SK-N-SH treated with all-trans-retinoic acid at 6 μM for 48 hours (cell line): ENCODE measurements at regions not wholly inside any gene's neighbourhood (a gene's known extent, or its start where the extent isn't known, plus 50 kb on each side); places are given as distances from the start of the nearest gene placed in this dataset.

Source experiments
- ATAC-seq: fragments of 200-7000 bp; cut with Tn5 transposase; 3 replicates; pipeline ENCODE4 v1.9.1; 2020; ENCODE audit warnings: mild to moderate bottlenecking, moderate library complexity
- ARNTL ChIP-seq: fragments of 450-650 bp; formaldehyde crosslinking; IDR thresholded peaks from 2 replicates; pipeline ENCODE4 v1.5.0; 2020; ENCODE audit warnings: low read depth, mild to moderate bottlenecking, moderate library complexity, borderline replicate concordance
- BACH2 ChIP-seq: fragments of 250-450 bp; sonication (Bioruptor Pico); IDR thresholded peaks from 2 replicates; pipeline ENCODE4 v1.9.0; 2021; ENCODE audit warnings: mild to moderate bottlenecking, borderline replicate concordance
- CSDC2 ChIP-seq: fragments of 250-450 bp; sonication (Bioruptor Pico); IDR thresholded peaks from 2 replicates; pipeline ENCODE4 v1.5.0; 2020; ENCODE audit warnings: mild to moderate bottlenecking, moderate library complexity
- GLIS3 ChIP-seq: fragments of 250-450 bp; sonication (Bioruptor Pico); IDR thresholded peaks from 2 replicates; pipeline ENCODE4 v1.5.0; 2020; ENCODE audit warnings: mild to moderate bottlenecking, moderate library complexity
- ISL1 ChIP-seq: fragments of 250-450 bp; sonication (Bioruptor Pico); IDR thresholded peaks from 2 replicates; pipeline ENCODE4 v2.1.2; 2022; ENCODE audit warnings: mild to moderate bottlenecking, moderate library complexity
- OSR1 ChIP-seq: fragments of 250-450 bp; sonication (Bioruptor Pico); IDR thresholded peaks from 2 replicates; pipeline ENCODE4 v1.8.0; 2022; ENCODE audit warnings: moderate library complexity, mild to moderate bottlenecking, inconsistent platforms
- PPARA ChIP-seq: fragments of 250-450 bp; sonication (Bioruptor Pico); IDR thresholded peaks from 2 replicates; pipeline ENCODE4 v1.5.0; 2020; ENCODE audit warnings: mild to moderate bottlenecking, borderline replicate concordance
- SNAI2 ChIP-seq: fragments of 250-450 bp; sonication (Bioruptor Pico); IDR thresholded peaks from 2 replicates; pipeline ENCODE4 v1.5.0; 2020; ENCODE audit warnings: mild to moderate bottlenecking, moderate library complexity
- TCF4 ChIP-seq: fragments of 250-450 bp; sonication (Bioruptor Pico); IDR thresholded peaks from 2 replicates; pipeline ENCODE4 v1.8.0; 2021; ENCODE audit warnings: mild to moderate bottlenecking, moderate library complexity, borderline replicate concordance
- ZFP3 ChIP-seq: fragments of 250-450 bp; sonication (Bioruptor Pico); IDR thresholded peaks from 2 replicates; pipeline ENCODE4 v1.5.0; 2020; ENCODE audit warnings: mild to moderate bottlenecking, moderate library complexity
- ZFP30 ChIP-seq: fragments of 450-650 bp; formaldehyde crosslinking; IDR thresholded peaks from 2 replicates; pipeline ENCODE4 v1.5.0; 2022; ENCODE audit warnings: mild to moderate bottlenecking, moderate library complexity
- ZNF565 ChIP-seq: fragments of 450-650 bp; formaldehyde crosslinking; conservative IDR thresholded peaks from 2 replicates; pipeline ENCODE4 v1.5.0; 2020; ENCODE audit warnings: low read depth, mild to moderate bottlenecking, moderate library complexity
- ZNF8 ChIP-seq: fragments of 450-650 bp; formaldehyde crosslinking; IDR thresholded peaks from 2 replicates; pipeline ENCODE4 v1.5.0; 2020; ENCODE audit warnings: mild to moderate bottlenecking, moderate library complexity
- TF ChIP-seq, protein P1 (sequence below): fragments of 250-450 bp; sonication (Bioruptor Pico); IDR thresholded peaks from 2 replicates; pipeline ENCODE4 v1.5.0; 2020; ENCODE audit warnings: mild to moderate bottlenecking, moderate library complexity
- TF ChIP-seq, protein P2 (sequence below): fragments of 250-450 bp; sonication (Bioruptor Pico); IDR thresholded peaks from 2 replicates; pipeline ENCODE4 v1.8.0; 2020; ENCODE audit warnings: mild to moderate bottlenecking, moderate library complexity, borderline replicate concordance
- TF ChIP-seq, protein P3 (sequence below): fragments of 250-450 bp; sonication (Bioruptor Pico); IDR thresholded peaks from 2 replicates; pipeline ENCODE4 v1.5.1; 2020; ENCODE audit warnings: low read depth, mild to moderate bottlenecking, moderate library complexity

DNA sequence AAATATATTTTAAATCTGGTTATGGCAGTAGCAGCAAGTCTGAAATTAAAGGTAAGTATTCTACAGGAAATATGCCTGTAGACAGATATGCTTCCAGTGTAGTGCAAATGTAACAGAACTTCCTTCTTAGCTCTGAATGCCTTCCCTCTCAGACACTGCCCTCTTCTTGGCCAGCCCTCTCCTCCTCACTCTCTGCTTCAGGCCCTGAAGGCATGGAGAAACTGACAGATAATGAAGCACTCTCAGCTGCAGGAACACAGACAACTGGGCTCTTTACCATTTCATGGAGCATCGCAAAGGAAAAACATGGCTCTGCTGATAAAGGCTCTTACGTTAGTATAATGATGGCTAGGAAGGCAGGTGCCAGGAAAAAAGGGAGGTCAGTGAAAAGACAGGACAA is 431.5 kb upstream of the RASGEF1B start:
- no peak for ATAC-seq
- TF ChIP-seq, protein P1, sequence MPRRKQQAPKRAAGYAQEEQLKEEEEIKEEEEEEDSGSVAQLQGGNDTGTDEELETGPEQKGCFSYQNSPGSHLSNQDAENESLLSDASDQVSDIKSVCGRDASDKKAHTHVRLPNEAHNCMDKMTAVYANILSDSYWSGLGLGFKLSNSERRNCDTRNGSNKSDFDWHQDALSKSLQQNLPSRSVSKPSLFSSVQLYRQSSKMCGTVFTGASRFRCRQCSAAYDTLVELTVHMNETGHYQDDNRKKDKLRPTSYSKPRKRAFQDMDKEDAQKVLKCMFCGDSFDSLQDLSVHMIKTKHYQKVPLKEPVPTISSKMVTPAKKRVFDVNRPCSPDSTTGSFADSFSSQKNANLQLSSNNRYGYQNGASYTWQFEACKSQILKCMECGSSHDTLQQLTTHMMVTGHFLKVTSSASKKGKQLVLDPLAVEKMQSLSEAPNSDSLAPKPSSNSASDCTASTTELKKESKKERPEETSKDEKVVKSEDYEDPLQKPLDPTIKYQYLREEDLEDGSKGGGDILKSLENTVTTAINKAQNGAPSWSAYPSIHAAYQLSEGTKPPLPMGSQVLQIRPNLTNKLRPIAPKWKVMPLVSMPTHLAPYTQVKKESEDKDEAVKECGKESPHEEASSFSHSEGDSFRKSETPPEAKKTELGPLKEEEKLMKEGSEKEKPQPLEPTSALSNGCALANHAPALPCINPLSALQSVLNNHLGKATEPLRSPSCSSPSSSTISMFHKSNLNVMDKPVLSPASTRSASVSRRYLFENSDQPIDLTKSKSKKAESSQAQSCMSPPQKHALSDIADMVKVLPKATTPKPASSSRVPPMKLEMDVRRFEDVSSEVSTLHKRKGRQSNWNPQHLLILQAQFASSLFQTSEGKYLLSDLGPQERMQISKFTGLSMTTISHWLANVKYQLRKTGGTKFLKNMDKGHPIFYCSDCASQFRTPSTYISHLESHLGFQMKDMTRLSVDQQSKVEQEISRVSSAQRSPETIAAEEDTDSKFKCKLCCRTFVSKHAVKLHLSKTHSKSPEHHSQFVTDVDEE (CRISPR knock-in tag) = no peak
- no peak for TF ChIP-seq ARNTL (CRISPR knock-in tag)
- no peak for TF ChIP-seq ISL1 (CRISPR knock-in tag)
- TF ChIP-seq CSDC2 = no peak
- TF ChIP-seq ZFP3 (CRISPR knock-in tag) = no peak
- TF ChIP-seq ZFP30 (CRISPR knock-in tag) = no peak
- TF ChIP-seq, protein P2, sequence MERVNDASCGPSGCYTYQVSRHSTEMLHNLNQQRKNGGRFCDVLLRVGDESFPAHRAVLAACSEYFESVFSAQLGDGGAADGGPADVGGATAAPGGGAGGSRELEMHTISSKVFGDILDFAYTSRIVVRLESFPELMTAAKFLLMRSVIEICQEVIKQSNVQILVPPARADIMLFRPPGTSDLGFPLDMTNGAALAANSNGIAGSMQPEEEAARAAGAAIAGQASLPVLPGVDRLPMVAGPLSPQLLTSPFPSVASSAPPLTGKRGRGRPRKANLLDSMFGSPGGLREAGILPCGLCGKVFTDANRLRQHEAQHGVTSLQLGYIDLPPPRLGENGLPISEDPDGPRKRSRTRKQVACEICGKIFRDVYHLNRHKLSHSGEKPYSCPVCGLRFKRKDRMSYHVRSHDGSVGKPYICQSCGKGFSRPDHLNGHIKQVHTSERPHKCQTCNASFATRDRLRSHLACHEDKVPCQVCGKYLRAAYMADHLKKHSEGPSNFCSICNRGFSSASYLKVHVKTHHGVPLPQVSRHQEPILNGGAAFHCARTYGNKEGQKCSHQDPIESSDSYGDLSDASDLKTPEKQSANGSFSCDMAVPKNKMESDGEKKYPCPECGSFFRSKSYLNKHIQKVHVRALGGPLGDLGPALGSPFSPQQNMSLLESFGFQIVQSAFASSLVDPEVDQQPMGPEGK (CRISPR knock-in tag) = no peak

DNA sequence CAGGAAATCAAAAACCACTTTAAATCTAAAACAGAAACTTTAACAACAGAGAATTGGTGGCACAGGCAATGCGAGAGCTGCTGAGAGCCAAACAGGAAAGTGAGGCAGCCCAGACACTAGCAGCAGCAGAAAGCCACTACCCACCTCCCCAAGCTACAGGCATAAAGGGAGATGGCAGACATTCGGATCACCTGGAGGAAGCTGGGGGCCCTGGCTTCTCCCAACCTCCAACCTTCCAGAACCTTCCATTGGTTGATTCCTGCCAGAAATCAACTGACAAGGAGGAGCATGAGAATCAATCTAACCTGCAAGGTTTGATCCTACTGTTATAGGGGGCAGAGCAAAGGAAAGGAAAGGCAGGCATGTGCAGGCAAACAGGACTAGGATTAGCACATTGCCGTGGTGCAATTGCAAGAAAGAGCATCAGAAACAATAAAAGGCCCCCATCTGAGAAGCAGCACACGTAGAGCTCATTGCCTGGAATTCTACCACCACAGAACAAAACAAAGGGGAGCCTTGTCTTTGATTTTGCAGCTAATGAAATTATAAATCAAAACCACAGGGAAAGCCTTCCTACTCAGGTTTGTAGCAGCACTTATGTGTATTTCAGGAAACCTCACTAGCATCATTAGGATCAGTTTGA is 427.3 kb upstream of the RASGEF1B start:
- no peak for TF ChIP-seq TCF4 (CRISPR knock-in tag)
- no peak for TF ChIP-seq PPARA (CRISPR knock-in tag)
- TF ChIP-seq CSDC2 = no peak

DNA sequence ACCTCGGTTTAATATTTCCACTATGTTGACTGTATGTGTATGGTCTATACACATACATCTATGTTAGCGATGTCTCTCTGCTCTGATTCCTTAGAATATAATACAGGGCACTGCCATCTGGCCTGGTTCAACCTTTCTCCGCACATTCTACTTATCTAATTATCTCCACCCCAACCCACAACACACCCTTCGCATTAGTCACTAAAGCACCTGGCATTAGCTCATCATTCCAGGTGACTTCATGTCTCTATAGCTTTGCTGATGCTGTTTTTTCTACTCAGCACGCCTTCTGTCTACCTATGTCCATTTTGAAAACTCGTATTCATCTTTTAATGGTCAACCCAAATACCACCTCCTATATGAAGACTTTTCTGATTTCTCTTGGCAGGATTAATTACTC is 425.2 kb upstream of the RASGEF1B start:
- TF ChIP-seq OSR1 (CRISPR knock-in tag) = no peak
- no peak for TF ChIP-seq GLIS3 (CRISPR knock-in tag)
- no peak for TF ChIP-seq SNAI2 (CRISPR knock-in tag)
- TF ChIP-seq BACH2 (CRISPR knock-in tag) = no peak
- no peak for TF ChIP-seq ZNF565
- TF ChIP-seq TCF4 (CRISPR knock-in tag) = no peak
- TF ChIP-seq, protein P3, sequence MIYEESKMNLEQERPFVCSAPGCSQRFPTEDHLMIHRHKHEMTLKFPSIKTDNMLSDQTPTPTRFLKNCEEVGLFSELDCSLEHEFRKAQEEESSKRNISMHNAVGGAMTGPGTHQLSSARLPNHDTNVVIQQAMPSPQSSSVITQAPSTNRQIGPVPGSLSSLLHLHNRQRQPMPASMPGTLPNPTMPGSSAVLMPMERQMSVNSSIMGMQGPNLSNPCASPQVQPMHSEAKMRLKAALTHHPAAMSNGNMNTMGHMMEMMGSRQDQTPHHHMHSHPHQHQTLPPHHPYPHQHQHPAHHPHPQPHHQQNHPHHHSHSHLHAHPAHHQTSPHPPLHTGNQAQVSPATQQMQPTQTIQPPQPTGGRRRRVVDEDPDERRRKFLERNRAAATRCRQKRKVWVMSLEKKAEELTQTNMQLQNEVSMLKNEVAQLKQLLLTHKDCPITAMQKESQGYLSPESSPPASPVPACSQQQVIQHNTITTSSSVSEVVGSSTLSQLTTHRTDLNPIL (CRISPR knock-in tag) = no peak
- TF ChIP-seq ZNF8 (CRISPR knock-in tag) = no peak
- ATAC-seq = no peak

More for the DNA sequence above, 427.3 kb upstream of the RASGEF1B start:
- ATAC-seq = no peak

DNA sequence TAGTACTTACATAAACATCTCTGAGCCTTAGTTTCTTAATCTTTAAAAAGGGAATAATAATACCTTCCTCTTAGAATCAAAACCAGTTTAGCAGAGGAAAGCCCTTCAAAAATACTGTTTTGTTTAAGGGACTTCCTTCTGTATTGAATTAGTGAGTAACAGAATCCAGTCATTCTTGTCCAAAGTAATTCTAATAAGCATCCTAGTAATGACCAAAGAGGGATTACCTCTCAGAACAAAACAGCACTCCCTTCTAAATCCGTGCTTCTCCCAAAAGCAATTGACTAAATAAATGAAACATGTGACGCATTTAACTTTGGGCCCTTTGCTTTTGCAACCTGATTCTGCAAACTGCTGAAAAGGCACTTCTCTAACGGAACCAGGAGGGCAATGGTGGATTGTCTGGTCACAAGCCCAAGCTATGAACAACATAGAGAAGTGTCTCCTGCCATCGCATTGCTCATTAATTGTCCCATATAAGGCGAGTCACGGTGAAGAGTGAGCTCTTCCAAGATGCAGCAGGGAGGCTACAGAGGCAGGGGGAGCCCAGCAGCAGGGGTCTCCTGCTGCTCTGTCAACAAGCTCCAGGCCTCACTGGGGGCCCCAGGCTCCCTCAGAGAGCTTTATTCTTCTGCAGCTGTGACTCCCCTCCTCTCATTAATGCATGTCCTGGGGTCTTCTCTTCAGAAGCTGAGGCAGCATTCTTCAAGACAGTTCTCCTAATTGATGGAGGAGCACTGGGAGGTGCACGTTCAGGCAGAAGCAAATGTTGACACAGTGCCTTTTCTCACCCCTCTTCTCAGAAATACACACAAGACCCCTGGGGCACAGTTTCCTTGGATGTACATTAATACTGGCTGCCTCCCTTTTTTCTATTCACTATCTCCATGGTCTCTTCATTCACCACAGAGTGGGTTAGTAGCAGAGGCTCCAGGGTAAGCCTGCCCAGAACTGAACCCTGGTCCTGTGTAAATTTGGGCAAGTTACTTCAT is 419.6 kb upstream of the RASGEF1B start:
- ATAC-seq = no peak

DNA sequence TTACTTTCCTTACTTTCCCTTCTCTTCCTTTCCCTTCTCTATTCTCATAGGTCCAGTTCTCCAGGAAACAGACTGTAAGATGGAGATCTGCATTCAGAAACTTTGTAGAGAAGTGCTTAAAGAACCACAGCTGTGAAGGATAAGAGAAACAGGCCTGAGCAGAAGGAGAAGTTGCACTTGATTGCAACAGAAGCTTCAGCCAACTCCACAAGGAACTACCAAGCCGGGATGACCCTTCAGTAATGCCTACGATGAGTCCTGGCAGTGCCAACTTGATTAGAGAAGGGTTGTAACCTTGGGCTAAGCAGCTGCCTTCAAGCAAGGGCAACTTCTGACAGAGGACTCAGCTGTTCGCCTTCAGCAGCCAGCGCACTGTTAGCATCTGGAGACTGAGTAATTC is 413.3 kb upstream of the RASGEF1B start:
- TF ChIP-seq GLIS3 (CRISPR knock-in tag) = no peak
- no peak for TF ChIP-seq ARNTL (CRISPR knock-in tag)
- no peak for TF ChIP-seq CSDC2
- no peak for ATAC-seq

More for the DNA sequence above, 419.6 kb upstream of the RASGEF1B start:
- no peak for TF ChIP-seq PPARA (CRISPR knock-in tag)
